NCI-H2107 treated with DMSO at 0.1 percent for 48 hours (cell line): ENCODE measurements at regions not wholly inside any gene's neighbourhood (a gene's known extent, or its start where the extent isn't known, plus 50 kb on each side); places are given as distances from the start of the nearest gene placed in this dataset.

ENCODE experiments used
- DNase-seq: peaks from one replicate; lab custom pipeline; 2025; ENCODE audit not compliant: unreplicated experiment; lab: John Stamatoyannopoulos, UW

GRCh38 chr6:126285871-126286365 lies 54.0 kb upstream of the CENPW start:
- no peak for DNase-seq
